Suprapubic skin (tissue), 4 donors: ENCODE measurements at regions not wholly inside any gene's neighbourhood (a gene's known extent, or its start where the extent isn't known, plus 50 kb on each side); places are given as distances from the start of the nearest gene placed in this dataset.

Experiments used
- CTCF ChIP-seq, 2 donors: fragments of 200-600 bp in 1 of 2; fragments of 450-650 bp in 1 of 2; sonication (generic) in 1 of 2; IDR thresholded peaks; one replicate each; pipeline ENCODE4 v1.5.1; 2016 to 2019; ENCODE audit warnings: antibody characterized with exemption in 2 of 2, mild to moderate bottlenecking in 1 of 2, moderate library complexity in 1 of 2
- POLR2A ChIP-seq, 2 donors: fragments of 450-650 bp; IDR thresholded peaks; one replicate each; pipeline ENCODE4 v1.6.1; 2017; ENCODE audit warnings: antibody characterized with exemption in 2 of 2, mild to moderate bottlenecking in 2 of 2, moderate library complexity in 2 of 2
- POLR2AphosphoS5 ChIP-seq, 3 donors: sonication (generic); formaldehyde crosslinking; IDR thresholded peaks; one replicate each; pipeline ENCODE4 v1.6.1; 2017; ENCODE audit warnings: antibody characterized with exemption in 3 of 3

- TF ChIP-seq CTCF (IDR thresholded peaks at IDR 0.05) (no peak), POLR2A (IDR thresholded peaks at IDR 0.05) (no peak), POLR2AphosphoS5 (IDR thresholded peaks at IDR 0.05) (no peak)
These were observed 226.0 kb downstream of the KCNJ3 start for GRCh38 chr2:154924531-154924930.
